Caco-2 (cell line): ENCODE measurements at regions not wholly inside any gene's neighbourhood (a gene's known extent, or its start where the extent isn't known, plus 50 kb on each side); places are given as distances from the start of the nearest gene placed in this dataset.

Experiments
- BruUV-seq: library from RNA; stranded (reverse); fragments of 400-500 nt; replicated peaks from 2 replicates; lab custom pipeline; 2021; lab: Mats Ljungman, UMichigan
- CTCF ChIA-PET: fragments of 300-600 bp; sonication (Branson Sonifier 250); formaldehyde crosslinking; loops from one replicate; lab custom pipeline; 2022; ENCODE audit warnings: antibody characterized with exemption; lab: Charles Lee
- POLR2A ChIA-PET: fragments of 300-600 bp; sonication (Branson Sonifier 250); formaldehyde crosslinking; loops from one replicate; lab custom pipeline; 2022; ENCODE audit warnings: antibody characterized with exemption; lab: Charles Lee
- DNase-seq, 2 experiments: peaks; one replicate each; pipeline versions ENCODE4 v3.0.0 to v3.0.0-alpha.2; 2020 to 2022
- H3K27me3 ChIP-seq: replicated peaks from 2 replicates; pipeline ENCODE4 v1.6.0; 2011; ENCODE audit warnings: low read length; ENCODE audit not compliant: control insufficient read depth, insufficient read depth
- H3K36me3 ChIP-seq: 2 replicates; pipeline ENCODE4 v1.5.1; 2011; ENCODE audit warnings: low read length; ENCODE audit not compliant: control insufficient read depth, insufficient read depth
- H3K4me1 ChIP-seq: fragments of 250-450 bp; sonication (Bioruptor Pico); 2 replicates; pipeline ENCODE4 v1.5.1; 2020; ENCODE audit warnings: mild to moderate bottlenecking
- H3K4me3 ChIP-seq: 2 replicates; pipeline ENCODE4 v1.5.1; 2011; ENCODE audit warnings: low read depth, mild to moderate bottlenecking, control low read depth, low read length
- H3K9me3 ChIP-seq: fragments of 250-450 bp; sonication (Bioruptor Pico); 2 replicates; pipeline ENCODE4 v1.5.1; 2020; ENCODE audit warnings: mild to moderate bottlenecking, moderate library complexity
- H3K27ac Mint-ChIP-seq: one replicate; pipeline ENCODE4 v1.8.0; 2022; ENCODE audit warnings: mixed read lengths; ENCODE audit not compliant: unreplicated experiment
- H3K27me3 Mint-ChIP-seq: one replicate; pipeline ENCODE4 v1.8.0; 2022; ENCODE audit warnings: mixed read lengths; ENCODE audit not compliant: insufficient read depth, unreplicated experiment
- H3K36me3 Mint-ChIP-seq: one replicate; pipeline ENCODE4 v1.8.0; 2022; ENCODE audit warnings: mild to moderate bottlenecking, mixed read lengths; ENCODE audit not compliant: insufficient read depth, unreplicated experiment
- H3K4me1 Mint-ChIP-seq: one replicate; pipeline ENCODE4 v1.8.0; 2022; ENCODE audit warnings: low read depth, mixed read lengths; ENCODE audit not compliant: unreplicated experiment
- H3K4me3 Mint-ChIP-seq: one replicate; pipeline ENCODE4 v1.8.0; 2022; ENCODE audit warnings: mild to moderate bottlenecking, moderate library complexity, mixed read lengths; ENCODE audit not compliant: unreplicated experiment
- H3K9me3 Mint-ChIP-seq: one replicate; pipeline ENCODE4 v1.8.0; 2022; ENCODE audit warnings: mixed read lengths; ENCODE audit not compliant: unreplicated experiment
- intact Hi-C: fragments of 100-400 bp; cut with micrococcal nuclease; formaldehyde crosslinking; loops from one replicate; pipeline ENCODE4 v1.10.0; 2022; ENCODE audit not compliant: unreplicated experiment
- TF ChIP-seq, protein P1 (sequence below), 2 experiments: fragments of 200-600 bp in 1 of 2; IDR thresholded peaks; 1 replicate in 1 of 2; 2 replicates in 1 of 2; pipeline versions ENCODE4 v1.5.1 to v1.8.0; 2011 to 2022; ENCODE audit warnings: antibody characterized with exemption in 1 of 2, control low read depth in 1 of 2, inconsistent platforms in 1 of 2, low read depth in 1 of 2, low read length in 1 of 2, mild to moderate bottlenecking in 1 of 2, moderate library complexity in 1 of 2; ENCODE audit not compliant: insufficient read depth in 1 of 2, severe bottlenecking in 1 of 2, unreplicated experiment in 1 of 2

DNA sequence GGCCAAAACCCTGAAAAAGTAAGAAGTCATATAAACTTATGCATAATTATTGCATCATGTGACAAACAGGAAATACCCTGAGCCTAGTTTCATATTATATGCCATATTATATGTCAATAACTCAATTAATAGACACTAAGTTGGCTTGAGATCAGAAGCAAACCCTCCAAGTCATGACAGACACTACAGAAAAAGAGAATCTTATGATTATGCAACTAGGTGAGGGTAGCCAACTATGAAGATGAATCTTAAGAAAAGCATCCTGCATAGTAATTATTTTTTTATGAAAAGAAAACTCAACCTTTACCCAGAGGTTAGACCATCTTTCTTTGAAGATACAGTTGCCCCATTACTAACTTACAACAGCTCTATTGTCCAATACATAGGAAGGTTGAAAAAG lies 192.4 kb upstream of the VEPH1 start:
- H3K4me3 Mint-ChIP-seq: no peak overlapping the region
- intact Hi-C loops: no loop called here
- H3K9me3 Mint-ChIP-seq: no peaks in the 10 kb centered on the region
- Histone ChIP-seq H3K36me3 (no peaks in the 10 kb centered on the region), H3K9me3 (no peaks in the 10 kb centered on the region), H3K4me1 (no peaks in the 10 kb centered on the region), H3K27me3 (no peaks in the 10 kb centered on the region), H3K4me3 (no peak overlapping the region)
- H3K36me3 Mint-ChIP-seq: no peaks in the 10 kb centered on the region
- ChIA-PET POLR2A (no interaction called here), CTCF (interaction anchor here (0.5 kb wide), 1 partner anchor 78 kb away, joined by 3 read pairs; no protein-coding TSS in a partner anchor)
- no peak for DNase-seq
- H3K4me1 Mint-ChIP-seq: no peaks in the 10 kb centered on the region
- TF ChIP-seq, protein P1, sequence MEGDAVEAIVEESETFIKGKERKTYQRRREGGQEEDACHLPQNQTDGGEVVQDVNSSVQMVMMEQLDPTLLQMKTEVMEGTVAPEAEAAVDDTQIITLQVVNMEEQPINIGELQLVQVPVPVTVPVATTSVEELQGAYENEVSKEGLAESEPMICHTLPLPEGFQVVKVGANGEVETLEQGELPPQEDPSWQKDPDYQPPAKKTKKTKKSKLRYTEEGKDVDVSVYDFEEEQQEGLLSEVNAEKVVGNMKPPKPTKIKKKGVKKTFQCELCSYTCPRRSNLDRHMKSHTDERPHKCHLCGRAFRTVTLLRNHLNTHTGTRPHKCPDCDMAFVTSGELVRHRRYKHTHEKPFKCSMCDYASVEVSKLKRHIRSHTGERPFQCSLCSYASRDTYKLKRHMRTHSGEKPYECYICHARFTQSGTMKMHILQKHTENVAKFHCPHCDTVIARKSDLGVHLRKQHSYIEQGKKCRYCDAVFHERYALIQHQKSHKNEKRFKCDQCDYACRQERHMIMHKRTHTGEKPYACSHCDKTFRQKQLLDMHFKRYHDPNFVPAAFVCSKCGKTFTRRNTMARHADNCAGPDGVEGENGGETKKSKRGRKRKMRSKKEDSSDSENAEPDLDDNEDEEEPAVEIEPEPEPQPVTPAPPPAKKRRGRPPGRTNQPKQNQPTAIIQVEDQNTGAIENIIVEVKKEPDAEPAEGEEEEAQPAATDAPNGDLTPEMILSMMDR (IDR thresholded peaks at IDR 0.05; ENCODE audit: insufficient read depth in 1 of 2, low read depth in 1 of 2, low read length in 1 of 2, severe bottlenecking in 1 of 2, unreplicated experiment in 1 of 2): no peak
- BruUV-seq: no TSS peak
- H3K27ac Mint-ChIP-seq: no peak overlapping the region
- H3K27me3 Mint-ChIP-seq: peaks cover 19% of the 10 kb centered on the region

DNA sequence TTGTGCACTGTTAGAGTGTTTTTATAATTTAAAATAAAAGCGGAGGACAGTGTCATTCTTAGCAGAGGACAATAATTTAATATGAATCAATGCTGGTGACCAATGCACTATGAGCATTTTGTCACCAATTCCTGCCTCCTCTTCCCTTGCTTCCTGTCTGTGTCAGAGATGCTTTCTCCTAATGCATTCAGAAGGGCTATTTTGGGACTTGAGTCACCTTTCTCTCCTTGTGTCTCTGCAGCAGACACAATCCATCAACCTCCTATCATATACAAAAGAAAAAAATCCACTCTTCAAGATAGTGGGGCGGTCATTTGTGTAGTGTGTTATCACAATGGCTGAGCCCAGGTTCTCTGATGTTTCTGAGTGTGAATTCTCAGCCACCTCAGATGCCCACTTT lies 191.9 kb upstream of the VEPH1 start:
- Mint-ChIP-seq H3K27me3 (peaks cover 19% of the 10 kb centered on the region), H3K27ac (no peak overlapping the region), H3K36me3 (no peaks in the 10 kb centered on the region), H3K9me3 (no peaks in the 10 kb centered on the region), H3K4me1 (no peaks in the 10 kb centered on the region), H3K4me3 (no peak overlapping the region)
- CTCF ChIA-PET: no interaction called here
- Histone ChIP-seq H3K27me3 (no peaks in the 10 kb centered on the region), H3K4me3 (no peak overlapping the region), H3K4me1 (no peaks in the 10 kb centered on the region), H3K9me3 (no peaks in the 10 kb centered on the region), H3K36me3 (no peaks in the 10 kb centered on the region)
- intact Hi-C loops: no loop called here
- no peak for DNase-seq
- POLR2A ChIA-PET: no interaction called here
- TF ChIP-seq, protein P1 (IDR thresholded peaks at IDR 0.05; ENCODE audit: insufficient read depth in 1 of 2, low read depth in 1 of 2, low read length in 1 of 2, severe bottlenecking in 1 of 2, unreplicated experiment in 1 of 2): no peak
- BruUV-seq: no TSS peak

DNA sequence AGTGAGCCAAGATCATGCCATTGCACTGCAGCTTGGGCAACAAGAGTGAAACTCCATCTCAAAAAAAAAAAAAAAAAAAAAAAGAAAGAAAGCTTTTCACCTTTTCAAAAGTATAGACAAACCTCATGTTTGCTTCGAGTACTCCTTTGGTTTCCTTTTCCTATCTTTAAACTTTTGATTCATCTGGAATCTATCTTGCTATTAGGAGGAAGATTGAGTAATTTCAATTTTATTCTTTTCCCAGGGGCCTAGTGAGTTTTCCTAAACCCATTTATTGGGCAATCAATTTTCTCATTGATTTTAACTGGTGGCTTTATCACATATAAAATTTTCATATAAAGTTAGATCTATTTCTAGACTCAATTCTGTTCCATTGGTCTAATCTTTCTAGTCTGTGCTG lies 190.5 kb upstream of the VEPH1 start:
- H3K4me1 ChIP-seq: no peaks in the 10 kb centered on the region
- Mint-ChIP-seq H3K27me3 (peaks cover 19% of the 10 kb centered on the region), H3K36me3 (no peaks in the 10 kb centered on the region), H3K4me1 (no peaks in the 10 kb centered on the region), H3K9me3 (no peaks in the 10 kb centered on the region), H3K27ac (no peak overlapping the region), H3K4me3 (no peak overlapping the region)
- no peak overlapping the region for H3K4me3 ChIP-seq
- no peaks in the 10 kb centered on the region for H3K36me3 ChIP-seq
- DNase-seq: no peak
- BruUV-seq: no TSS peak
- H3K27me3 ChIP-seq: no peaks in the 10 kb centered on the region
- TF ChIP-seq, protein P1 (IDR thresholded peaks at IDR 0.05; ENCODE audit: insufficient read depth in 1 of 2, low read depth in 1 of 2, low read length in 1 of 2, severe bottlenecking in 1 of 2, unreplicated experiment in 1 of 2): no peak
- ChIA-PET POLR2A (no interaction called here), CTCF (no interaction called here)
- intact Hi-C loops: no loop called here
- H3K9me3 ChIP-seq: no peaks in the 10 kb centered on the region
